Thyroid gland (tissue), 4 donors: ENCODE measurements at regions not wholly inside any gene's neighbourhood (a gene's known extent, or its start where the extent isn't known, plus 50 kb on each side); places are given as distances from the start of the nearest gene placed in this dataset.

ENCODE experiments used
- DNase-seq, 2 donors: peaks; one replicate each; pipeline ENCODE4 v3.0.0-alpha.2; 2019
- H3K27ac ChIP-seq, 3 donors: fragments of 200-600 bp; sonication (generic); 1 replicate in 2 of 3; 2 replicates in 1 of 3; pipeline ENCODE4 v1.5.1; 2016 to 2019; ENCODE audit warnings: mild to moderate bottlenecking in 1 of 3, moderate library complexity in 1 of 3
- H3K27me3 ChIP-seq: fragments of 200-600 bp; sonication (generic); one replicate; pipeline ENCODE4 v1.5.1; 2019
- H3K36me3 ChIP-seq, 2 donors: fragments of 200-600 bp; sonication (generic); one replicate each; pipeline ENCODE4 v1.5.1; 2016 to 2019
- H3K4me1 ChIP-seq, 2 donors: fragments of 200-600 bp; sonication (generic); one replicate each; pipeline ENCODE4 v1.5.1; 2017 to 2019
- H3K4me3 ChIP-seq, 3 donors: fragments of 200-600 bp; sonication (generic); replicated peaks in 1 of 3; 1 replicate in 2 of 3; 2 replicates in 1 of 3; pipeline ENCODE4 v1.5.1; 2016; ENCODE audit warnings: mild to moderate bottlenecking in 1 of 3
- H3K9me3 ChIP-seq: fragments of 200-600 bp; sonication (generic); one replicate; pipeline ENCODE4 v1.5.1; 2017
- POLR2A ChIP-seq, 2 donors: fragments of 450-650 bp; IDR thresholded peaks; one replicate each; pipeline ENCODE4 v1.6.1; 2017; ENCODE audit warnings: antibody characterized with exemption in 2 of 2, mild to moderate bottlenecking in 2 of 2, moderate library complexity in 1 of 2
- WGBS, 2 donors: methylation state at CpG; one replicate each; pipeline ENCODE4 v1.1.5; 2017; 5-methylcytosine and 5-hydroxymethylcytosine counted together
- intact Hi-C: fragments of 100-400 bp; cut with DNase I; formaldehyde crosslinking; loops from one replicate; pipeline ENCODE4 v1.15.1; 2023
- TF ChIP-seq, protein P1 (sequence below), 6 experiments: fragments of 200-600 bp in 3 of 6; fragments of 450-650 bp in 3 of 6; sonication (generic) in 3 of 6; IDR thresholded peaks; one replicate each; pipeline ENCODE4 v1.5.1; 2016 to 2019; ENCODE audit warnings: antibody characterized with exemption in 6 of 6, mild to moderate bottlenecking in 2 of 6, inconsistent platforms in 1 of 6, moderate library complexity in 1 of 6

DNA sequence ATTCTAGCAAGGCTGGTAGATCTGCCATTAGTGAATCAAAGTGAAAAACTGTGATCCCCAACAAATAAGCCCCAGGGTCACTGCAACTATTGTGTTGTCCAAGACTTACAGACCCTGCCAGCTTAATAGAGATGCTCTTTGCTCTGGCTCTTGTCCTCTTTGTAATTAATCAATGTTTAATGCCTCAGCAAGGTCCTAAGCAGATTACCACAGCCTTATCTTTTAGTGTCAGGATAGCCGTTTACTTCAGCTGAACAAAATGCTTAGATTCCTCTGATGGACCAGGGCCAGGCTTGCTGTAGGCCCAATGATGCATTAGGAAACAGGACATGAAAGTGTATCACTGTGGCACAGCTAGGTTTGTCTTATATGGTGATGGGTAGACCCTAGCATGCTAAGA lies 353.3 kb downstream of the HACE1 start:
- TF ChIP-seq POLR2A (IDR thresholded peaks at IDR 0.05) = no peak
- TF ChIP-seq, protein P1, sequence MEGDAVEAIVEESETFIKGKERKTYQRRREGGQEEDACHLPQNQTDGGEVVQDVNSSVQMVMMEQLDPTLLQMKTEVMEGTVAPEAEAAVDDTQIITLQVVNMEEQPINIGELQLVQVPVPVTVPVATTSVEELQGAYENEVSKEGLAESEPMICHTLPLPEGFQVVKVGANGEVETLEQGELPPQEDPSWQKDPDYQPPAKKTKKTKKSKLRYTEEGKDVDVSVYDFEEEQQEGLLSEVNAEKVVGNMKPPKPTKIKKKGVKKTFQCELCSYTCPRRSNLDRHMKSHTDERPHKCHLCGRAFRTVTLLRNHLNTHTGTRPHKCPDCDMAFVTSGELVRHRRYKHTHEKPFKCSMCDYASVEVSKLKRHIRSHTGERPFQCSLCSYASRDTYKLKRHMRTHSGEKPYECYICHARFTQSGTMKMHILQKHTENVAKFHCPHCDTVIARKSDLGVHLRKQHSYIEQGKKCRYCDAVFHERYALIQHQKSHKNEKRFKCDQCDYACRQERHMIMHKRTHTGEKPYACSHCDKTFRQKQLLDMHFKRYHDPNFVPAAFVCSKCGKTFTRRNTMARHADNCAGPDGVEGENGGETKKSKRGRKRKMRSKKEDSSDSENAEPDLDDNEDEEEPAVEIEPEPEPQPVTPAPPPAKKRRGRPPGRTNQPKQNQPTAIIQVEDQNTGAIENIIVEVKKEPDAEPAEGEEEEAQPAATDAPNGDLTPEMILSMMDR (IDR thresholded peaks at IDR 0.05) = no peak
- Histone ChIP-seq H3K27me3 (no peaks in the 10 kb centered on the region), H3K27ac (no peak overlapping the region), H3K9me3 (no peaks in the 10 kb centered on the region), H3K4me3 (no peak overlapping the region), H3K4me1 (no peaks in the 10 kb centered on the region), H3K36me3 (no peaks in the 10 kb centered on the region)
- intact Hi-C loops = no loop called here
- no peak for DNase-seq
- WGBS, 2 donors = 44 to 61% methylated on average over 1 of the region's 1 CpG

DNA sequence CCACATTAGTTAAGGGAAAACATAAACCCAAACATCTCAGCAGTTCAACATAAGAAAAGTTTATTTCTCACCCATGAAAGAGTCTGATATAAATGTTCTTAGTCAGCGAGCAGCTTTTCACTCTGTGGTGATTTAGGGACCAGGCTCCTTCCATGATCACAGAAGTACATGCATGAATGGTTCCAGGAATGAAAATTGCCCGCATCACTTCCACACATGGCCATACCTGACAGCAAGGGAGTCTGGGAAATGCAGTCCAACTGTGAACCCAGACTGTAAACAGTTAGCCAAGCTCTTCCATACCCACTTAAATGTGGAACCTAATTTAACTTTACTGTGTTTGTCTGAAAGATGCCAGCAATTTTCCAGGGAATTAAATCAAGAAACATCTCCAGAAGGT lies 353.9 kb downstream of the HACE1 start:
- Histone ChIP-seq H3K27ac (no peak overlapping the region), H3K36me3 (no peaks in the 10 kb centered on the region), H3K4me1 (no peaks in the 10 kb centered on the region), H3K4me3 (no peak overlapping the region), H3K9me3 (no peaks in the 10 kb centered on the region), H3K27me3 (no peaks in the 10 kb centered on the region)
- intact Hi-C loops = no loop called here
- DNase-seq = no peak
- TF ChIP-seq, protein P1 (IDR thresholded peaks at IDR 0.05) = no peak
- TF ChIP-seq POLR2A (IDR thresholded peaks at IDR 0.05) = no peak
- 14 to 21% methylated on average over 2 of the region's 2 CpGs for WGBS, 2 donors

DNA sequence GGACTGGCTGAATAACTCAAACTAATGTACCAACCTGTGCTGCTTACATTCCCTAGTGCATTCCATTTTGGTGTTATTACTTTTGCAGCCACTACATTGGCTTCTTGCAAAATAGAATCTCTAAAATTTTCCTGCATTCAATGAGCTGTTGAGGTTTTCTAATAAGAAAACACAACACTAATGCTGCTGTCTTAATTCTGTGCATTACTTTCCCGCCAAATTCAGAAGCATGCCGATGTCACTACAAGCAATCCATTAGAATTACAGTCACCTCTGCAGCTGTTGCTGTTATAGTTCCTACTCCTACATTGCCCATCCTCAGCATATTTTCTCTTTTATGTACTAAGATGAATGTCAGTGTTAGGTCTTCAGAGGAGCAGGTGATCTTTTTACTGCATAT lies 359.5 kb downstream of the HACE1 start:
- no peak for DNase-seq
- Histone ChIP-seq H3K27ac (no peak overlapping the region), H3K9me3 (no peaks in the 10 kb centered on the region), H3K4me1 (no peaks in the 10 kb centered on the region), H3K27me3 (no peaks in the 10 kb centered on the region), H3K36me3 (no peaks in the 10 kb centered on the region), H3K4me3 (no peak overlapping the region)
- TF ChIP-seq, protein P1 (IDR thresholded peaks at IDR 0.05) = no peak
- TF ChIP-seq POLR2A (IDR thresholded peaks at IDR 0.05) = no peak
- intact Hi-C loops = no loop called here
- WGBS, 2 donors = 93 to 97% methylated on average over 2 of the region's 2 CpGs

DNA sequence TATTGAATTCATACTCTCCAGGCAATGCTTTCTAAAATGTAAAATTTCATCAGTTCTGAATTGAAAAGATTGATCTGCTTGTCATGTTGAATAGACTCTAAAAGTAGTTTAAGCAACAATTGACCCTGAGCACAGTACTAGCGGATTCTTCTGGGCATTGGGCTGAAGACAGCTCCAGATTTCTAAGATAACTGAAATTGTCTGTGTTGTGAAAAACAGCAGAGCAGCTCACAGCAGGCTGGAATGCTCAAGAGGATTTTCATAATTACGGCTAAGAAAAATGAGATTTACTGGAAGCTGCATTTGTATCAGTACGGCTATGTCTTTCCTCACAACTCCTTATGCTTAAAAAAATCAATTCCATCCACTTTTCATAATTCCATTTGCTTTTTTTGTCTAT lies 373.7 kb downstream of the HACE1 start:
- H3K27me3 ChIP-seq = no peaks in the 10 kb centered on the region
- H3K4me3 ChIP-seq = no peak overlapping the region
- TF ChIP-seq POLR2A (IDR thresholded peaks at IDR 0.05) = no peak
- TF ChIP-seq, protein P1 (IDR thresholded peaks at IDR 0.05) = no peak
- H3K27ac ChIP-seq = no peak overlapping the region
- 60 to 73% methylated on average over 3 of the region's 3 CpGs for WGBS, 2 donors
- no peaks in the 10 kb centered on the region for H3K9me3 ChIP-seq
- H3K36me3 ChIP-seq = no peaks in the 10 kb centered on the region
- no peaks in the 10 kb centered on the region for H3K4me1 ChIP-seq
- intact Hi-C loops = no loop called here
- no peak for DNase-seq

DNA sequence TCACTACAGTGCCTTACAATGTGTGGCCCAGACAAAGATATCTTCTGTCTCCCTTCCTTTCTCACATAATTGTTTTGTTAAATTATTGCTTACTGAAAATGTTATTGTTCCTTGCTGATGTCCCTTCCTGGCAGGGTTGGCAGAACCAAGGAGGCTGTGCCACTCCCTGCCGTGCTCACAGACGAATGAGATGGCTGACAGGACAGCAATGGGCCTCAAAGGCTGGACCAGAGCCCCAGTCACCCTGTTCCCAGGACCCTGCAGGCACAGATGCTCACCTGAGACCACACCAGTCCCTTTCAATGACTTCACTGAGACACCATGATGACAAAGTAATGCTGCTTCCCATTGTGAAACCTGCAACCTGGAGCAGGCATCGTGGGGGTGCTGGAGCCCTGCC lies 375.1 kb downstream of the HACE1 start:
- TF ChIP-seq, protein P1 (IDR thresholded peaks at IDR 0.05) = no peak
- TF ChIP-seq POLR2A (IDR thresholded peaks at IDR 0.05) = no peak
- no peak for DNase-seq
- no peak overlapping the region for H3K27ac ChIP-seq
- no peaks in the 10 kb centered on the region for H3K36me3 ChIP-seq
- no peak overlapping the region for H3K4me3 ChIP-seq
- H3K4me1 ChIP-seq = no peaks in the 10 kb centered on the region
- no peaks in the 10 kb centered on the region for H3K9me3 ChIP-seq
- 70 to 72% methylated on average over 3 of the region's 3 CpGs for WGBS, 2 donors
- no peaks in the 10 kb centered on the region for H3K27me3 ChIP-seq
- intact Hi-C loops = no loop called here
